Fibroblast of peridontal ligament (primary cell): ENCODE measurements at regions not wholly inside any gene's neighbourhood (a gene's known extent, or its start where the extent isn't known, plus 50 kb on each side); places are given as distances from the start of the nearest gene placed in this dataset.
A peak's percentile ranks its signal among the peaks of the same experiment; 100 is the strongest.

Experiments
- DNase-seq: peaks from one replicate; pipeline ENCODE4 v3.0.0-alpha.2; 2010; ENCODE audit errors: extremely low read depth

DNA sequence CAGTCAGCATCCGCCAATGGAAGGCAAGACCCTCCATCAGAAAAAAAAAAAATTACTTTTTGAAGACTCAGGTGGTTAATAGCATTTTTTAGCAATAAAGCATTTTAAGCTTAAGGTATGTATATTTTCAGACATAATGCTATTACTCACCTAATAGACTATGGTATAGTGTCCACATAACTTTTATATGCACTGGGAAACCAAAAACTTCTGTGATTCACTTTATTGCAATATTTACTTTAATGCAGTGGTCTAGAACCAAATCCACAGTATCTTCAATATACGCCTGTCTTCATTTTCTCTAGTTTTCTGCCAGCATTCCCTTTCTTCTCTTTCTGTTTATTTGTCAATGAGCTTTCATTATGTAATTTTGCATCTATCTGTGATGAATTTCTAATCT lies 418.1 kb downstream of the SLITRK6 start:
- no peak for DNase-seq

- DNase-seq: no peak
These were observed 419.2 kb downstream of the SLITRK6 start for GRCh38 chr13:85379991-85380390.

GRCh38 chr13:85379433-85379832 lies 419.8 kb downstream of the SLITRK6 start:
- peak; percentile 34 for DNase-seq

DNA sequence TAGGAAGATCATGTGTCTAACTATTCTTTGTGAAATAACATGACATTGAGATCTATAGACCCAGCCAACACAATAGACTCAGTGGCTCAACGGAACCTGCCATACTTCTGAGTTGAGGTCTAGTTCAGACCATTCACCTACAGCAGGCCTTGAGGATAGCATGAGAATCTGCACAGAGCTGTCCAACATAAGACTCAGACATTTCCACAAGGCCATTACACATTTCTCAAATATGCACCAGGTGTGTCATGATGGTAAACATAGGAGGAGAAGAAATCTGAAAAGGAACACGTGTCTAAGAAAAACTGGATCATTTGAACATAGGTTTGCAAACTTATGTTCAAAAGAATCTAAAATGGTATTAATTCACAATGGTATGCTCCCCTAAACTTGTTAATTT lies 421.4 kb downstream of the SLITRK6 start:
- DNase-seq: no peak

DNA sequence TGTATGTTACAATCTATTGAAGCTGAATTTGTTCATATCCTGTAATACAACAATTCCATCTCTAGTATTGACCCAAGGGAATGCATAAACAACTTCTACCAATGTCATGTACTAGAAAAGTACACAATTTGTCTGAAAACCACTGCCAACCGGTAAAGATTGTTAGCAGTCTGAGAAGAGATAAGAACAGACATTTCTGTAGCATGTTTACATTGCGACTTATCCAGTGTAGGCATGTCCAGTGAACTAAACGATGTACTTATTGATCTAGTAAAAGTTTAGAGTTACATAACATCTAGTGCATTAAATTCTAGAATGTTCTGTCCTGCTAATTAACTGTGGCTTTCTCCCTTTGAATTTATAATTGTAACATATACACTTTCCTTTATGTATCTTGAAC lies 425.9 kb downstream of the SLITRK6 start:
- no peak for DNase-seq

- no peak for DNase-seq
These were observed 428.0 kb downstream of the SLITRK6 start for GRCh38 chr13:85371254-85371653.

DNA sequence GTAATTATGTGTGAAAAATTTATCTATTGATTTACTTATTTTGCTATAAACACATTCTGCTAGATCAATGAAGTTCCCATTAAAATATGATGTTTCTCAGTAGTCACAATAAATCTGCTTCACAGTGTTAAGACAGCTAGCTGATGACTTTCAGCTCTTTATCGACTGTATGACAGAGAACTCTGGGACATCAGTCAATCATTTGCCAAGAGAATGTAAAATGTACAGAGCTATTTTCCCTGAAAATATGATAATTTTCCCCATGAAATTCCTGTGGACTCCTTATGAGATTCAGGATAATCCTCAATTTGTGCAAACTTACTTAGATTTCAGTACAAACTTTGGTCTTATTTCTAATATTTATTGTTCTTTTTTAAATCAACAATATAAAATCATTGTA lies 430.5 kb downstream of the SLITRK6 start:
- DNase-seq: no peak

GRCh38 chr13:85367887-85368286 lies 431.3 kb downstream of the SLITRK6 start:
- peak; percentile 27 for DNase-seq

DNA sequence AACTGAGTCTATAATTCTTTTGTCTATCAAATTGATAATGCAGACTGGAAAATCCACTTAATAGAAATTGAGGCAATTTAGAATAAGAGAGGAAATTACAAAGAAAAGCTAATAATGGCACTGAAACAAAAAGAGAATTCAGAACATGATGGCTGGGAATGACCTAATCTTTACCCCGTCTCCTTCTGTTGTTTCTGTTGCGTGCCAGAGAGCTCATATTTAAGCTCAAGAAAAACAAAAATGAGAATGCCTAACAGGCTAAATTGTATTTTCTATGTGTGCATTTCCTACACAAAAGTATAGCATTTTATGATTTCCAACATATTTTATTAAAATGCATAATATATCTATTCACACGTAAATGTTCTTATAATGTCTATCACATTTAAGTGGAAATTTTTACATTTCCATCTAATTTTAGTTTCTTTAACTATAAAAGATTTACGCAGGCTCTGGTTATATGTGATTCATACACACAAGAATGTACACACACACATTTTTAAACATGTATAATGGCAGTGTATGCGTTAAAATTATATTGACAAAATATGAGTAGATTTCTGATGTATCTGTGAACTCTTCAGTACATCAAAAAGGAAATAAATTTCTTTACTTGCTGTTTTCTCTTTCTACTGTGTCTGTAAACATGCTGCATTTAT lies 432.3 kb downstream of the SLITRK6 start:
- peak; percentile 44 for DNase-seq

DNA sequence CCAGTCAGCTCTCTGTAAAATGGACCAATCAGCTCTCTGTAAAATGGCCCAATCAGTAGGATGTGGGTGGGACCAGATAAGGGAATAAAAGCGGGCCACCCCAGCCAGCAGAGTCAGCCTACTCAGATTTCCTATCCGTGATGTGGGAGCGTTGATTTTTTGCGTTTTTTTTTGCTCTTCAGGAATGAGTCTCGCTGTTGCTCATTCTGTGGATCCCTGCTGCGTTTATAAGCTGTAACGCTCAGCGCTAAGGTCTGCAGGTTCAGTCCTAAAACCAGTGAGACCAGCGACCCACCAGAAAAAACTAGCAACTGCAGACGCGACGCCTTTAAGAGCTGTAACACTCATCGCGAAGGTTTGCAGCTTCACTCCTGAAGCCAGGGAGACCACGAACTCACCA lies 435.7 kb downstream of the SLITRK6 start:
- DNase-seq: no peak

DNA sequence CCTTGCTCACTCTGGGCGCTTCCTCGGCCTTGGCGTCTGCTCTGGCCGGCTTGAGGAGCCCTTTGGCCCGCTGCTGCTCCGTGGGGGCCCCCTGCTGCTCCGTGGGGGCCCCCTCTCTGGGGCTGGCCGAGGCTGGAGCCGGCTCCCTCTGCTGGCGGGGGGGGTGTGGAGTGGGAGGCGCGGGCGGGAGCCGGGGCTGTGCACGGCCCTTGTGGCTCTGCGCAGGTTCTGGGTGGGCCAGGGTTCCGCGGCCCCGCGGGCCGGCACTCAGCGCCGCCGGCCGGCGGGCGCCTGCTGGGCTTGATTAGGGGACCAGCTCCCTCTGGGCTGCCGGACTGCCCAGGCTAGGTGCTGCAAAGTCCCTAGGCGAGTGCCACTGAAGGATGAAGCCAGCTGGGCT lies 436.2 kb downstream of the SLITRK6 start:
- DNase-seq: no peak

- peak; percentile 91 for DNase-seq
These were observed 452.0 kb downstream of the SLITRK6 start for GRCh38 chr13:85347251-85347650.

- no peak for DNase-seq
These were observed 465.0 kb downstream of the SLITRK6 start for GRCh38 chr13:85334187-85334586.

DNA sequence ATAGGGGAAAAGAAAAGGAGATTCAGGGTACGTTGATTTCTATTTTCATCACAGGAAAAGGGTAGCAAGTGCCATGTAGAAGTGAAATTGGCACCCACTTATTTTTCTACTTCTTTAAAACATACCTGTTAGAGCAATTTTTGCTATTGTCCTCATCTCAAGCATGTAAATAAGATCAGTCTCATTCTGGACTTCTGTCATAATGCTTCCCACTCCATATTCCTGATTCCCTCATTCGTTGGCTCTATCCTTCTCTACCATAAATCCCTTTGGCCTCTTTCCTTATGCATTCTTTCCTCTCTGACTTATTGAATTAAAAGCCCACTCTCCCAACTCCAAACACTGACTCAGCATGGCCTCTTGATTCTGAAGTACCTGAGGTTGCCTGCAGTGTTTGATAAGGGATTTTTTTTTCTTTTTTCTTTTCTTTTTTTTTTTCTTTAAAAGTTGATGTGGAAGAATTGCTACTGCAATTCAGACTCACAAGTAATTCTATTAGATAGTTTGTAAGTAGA lies 465.7 kb downstream of the SLITRK6 start:
- DNase-seq: no peak

DNA sequence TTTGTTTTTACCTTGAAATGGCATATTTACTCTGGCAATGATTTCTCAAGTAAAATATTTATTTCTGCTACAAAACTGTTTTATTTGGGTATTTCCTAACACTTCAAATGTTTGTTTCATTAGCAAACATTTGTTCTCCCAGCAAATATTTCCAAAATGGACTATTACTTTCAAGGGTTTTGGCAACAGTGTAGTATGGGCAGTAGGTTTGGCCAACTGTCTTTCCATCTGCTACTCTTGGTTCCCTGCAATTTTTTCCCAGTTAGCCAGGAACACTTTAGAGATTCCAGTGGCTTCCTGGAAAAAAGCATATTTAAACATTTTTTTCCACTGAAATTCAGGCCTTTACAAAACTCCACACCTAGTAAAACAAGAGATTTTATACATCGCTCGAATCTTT lies 466.6 kb downstream of the SLITRK6 start:
- DNase-seq: no peak

GRCh38 chr13:85321734-85322133 lies 477.5 kb downstream of the SLITRK6 start:
- DNase-seq: no peak

GRCh38 chr13:85317781-85318180 lies 481.4 kb downstream of the SLITRK6 start:
- no peak for DNase-seq

DNA sequence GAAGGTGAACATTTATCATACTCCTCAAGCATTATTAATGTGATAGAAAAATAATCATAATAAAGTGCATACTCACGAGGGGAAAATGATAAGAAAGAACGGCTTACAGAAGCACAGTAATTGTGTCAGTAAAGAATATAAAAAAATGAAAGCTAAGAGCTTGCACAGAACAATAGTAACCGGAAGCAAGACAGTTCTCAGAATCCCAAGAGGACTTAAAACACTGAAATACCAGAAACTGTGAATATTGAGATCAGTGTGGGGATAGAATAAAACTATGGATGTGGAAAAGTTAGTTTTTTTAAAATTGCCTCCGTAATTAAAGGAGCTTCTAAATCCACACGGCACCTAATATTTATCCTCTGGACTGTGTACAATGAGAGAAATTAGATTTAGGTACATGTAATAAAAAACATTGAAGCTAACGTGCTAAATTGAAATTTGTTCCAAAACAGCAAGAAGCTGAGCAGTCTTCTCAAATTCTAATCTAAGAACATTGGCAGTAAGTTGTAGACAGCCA lies 482.7 kb downstream of the SLITRK6 start:
- DNase-seq: no peak

GRCh38 chr13:85314686-85315085 lies 484.5 kb downstream of the SLITRK6 start:
- DNase-seq: no peak

GRCh38 chr13:85313761-85314503 lies 485.3 kb downstream of the SLITRK6 start:
- DNase-seq: peak; percentile 40

- no peak for DNase-seq
These were observed 487.1 kb downstream of the SLITRK6 start for GRCh38 chr13:85312071-85312470.

GRCh38 chr13:85303630-85304029 lies 495.6 kb downstream of the SLITRK6 start:
- no peak for DNase-seq

- DNase-seq: no peak
These were observed 500.8 kb downstream of the SLITRK6 start for GRCh38 chr13:85298387-85298924.
